ENCODE measurements at regions not wholly inside any gene's neighbourhood (a gene's known extent, or its start where the extent isn't known, plus 50 kb on each side); places are given as distances from the start of the nearest gene placed in this dataset.

GRCh38 chr5:6961837-6962635 is 248.8 kb downstream of the TENT4A start:
- DNase-seq (ENCODE audit: low spot score), result no peak
- Histone ChIP-seq H3K4me3 (no peak overlapping the region), H3K9me2 (replicated peaks; ENCODE audit: insufficient read depth) (no peaks in the 10 kb centered on the region), H3K27me3 (no peaks in the 10 kb centered on the region), H2AFZ (no peak overlapping the region), H3K4me1 (ENCODE audit: insufficient read depth) (no peaks in the 10 kb centered on the region), H3K9me3 (ENCODE audit: low read depth) (no peaks in the 10 kb centered on the region), H4K20me1 (ENCODE audit: insufficient read depth, poor library complexity, severe bottlenecking) (no peaks in the 10 kb centered on the region), H3K79me2 (no peaks in the 10 kb centered on the region), H3K4me2 (no peak overlapping the region), H3K36me3 (replicated peaks; ENCODE audit: insufficient read depth, low read depth) (no peaks in the 10 kb centered on the region), H3K27ac (no peak overlapping the region)
- TF ChIP-seq EZH2 (IDR thresholded peaks at IDR 0.05; ENCODE audit: borderline replicate concordance) (no peak), CTCF (IDR thresholded peaks at IDR 0.05; ENCODE audit: poor library complexity) (no peak), EZH2phosphoT487 (IDR thresholded peaks at IDR 0.05; ENCODE audit: low read depth, severe bottlenecking, unreplicated experiment) (no peak)
- WGBS (ENCODE audit: low lambda C conversion rate, missing lambda C conversion rate), result 76% methylated on average over 12 of the region's 12 CpGs

- no peaks in the 10 kb centered on the region for H3K27me3 ChIP-seq
- no peaks in the 10 kb centered on the region for H3K9me3 ChIP-seq (ENCODE audit: low read depth)
- H4K20me1 ChIP-seq (ENCODE audit: insufficient read depth, poor library complexity, severe bottlenecking), result no peaks in the 10 kb centered on the region
- no peaks in the 10 kb centered on the region for H3K4me1 ChIP-seq (ENCODE audit: insufficient read depth)
- H3K4me3 ChIP-seq, result no peak overlapping the region
- H3K9me2 ChIP-seq (replicated peaks; ENCODE audit: insufficient read depth), result no peaks in the 10 kb centered on the region
- TF ChIP-seq EZH2 (IDR thresholded peaks at IDR 0.05; ENCODE audit: borderline replicate concordance) (no peak), CTCF (IDR thresholded peaks at IDR 0.05; ENCODE audit: poor library complexity) (no peak), EZH2phosphoT487 (IDR thresholded peaks at IDR 0.05; ENCODE audit: low read depth, severe bottlenecking, unreplicated experiment) (no peak)
- H2AFZ ChIP-seq, result no peak overlapping the region
- no peaks in the 10 kb centered on the region for H3K36me3 ChIP-seq (replicated peaks; ENCODE audit: insufficient read depth, low read depth)
- 52% methylated on average over 2 of the region's 2 CpGs for WGBS (ENCODE audit: low lambda C conversion rate, missing lambda C conversion rate)
- DNase-seq (ENCODE audit: low spot score), result no peak
- no peaks in the 10 kb centered on the region for H3K79me2 ChIP-seq
- H3K4me2 ChIP-seq, result no peak overlapping the region
- no peak overlapping the region for H3K27ac ChIP-seq
Observed at GRCh38 chr5:6976971-6977370, 263.7 kb downstream of the TENT4A start.

GRCh38 chr5:6979061-6979460 is 265.8 kb downstream of the TENT4A start:
- H3K79me2 ChIP-seq, result no peaks in the 10 kb centered on the region
- DNase-seq (ENCODE audit: low spot score), result no peak
- no peaks in the 10 kb centered on the region for H3K36me3 ChIP-seq (replicated peaks; ENCODE audit: insufficient read depth, low read depth)
- H2AFZ ChIP-seq, result no peak overlapping the region
- H4K20me1 ChIP-seq (ENCODE audit: insufficient read depth, poor library complexity, severe bottlenecking), result no peaks in the 10 kb centered on the region
- TF ChIP-seq CTCF (IDR thresholded peaks at IDR 0.05; ENCODE audit: poor library complexity) (no peak), EZH2phosphoT487 (IDR thresholded peaks at IDR 0.05; ENCODE audit: low read depth, severe bottlenecking, unreplicated experiment) (no peak), EZH2 (IDR thresholded peaks at IDR 0.05; ENCODE audit: borderline replicate concordance) (no peak)
- no peaks in the 10 kb centered on the region for H3K4me1 ChIP-seq (ENCODE audit: insufficient read depth)
- H3K4me2 ChIP-seq, result no peak overlapping the region
- no peak overlapping the region for H3K4me3 ChIP-seq
- H3K27me3 ChIP-seq, result no peaks in the 10 kb centered on the region
- H3K9me3 ChIP-seq (ENCODE audit: low read depth), result no peaks in the 10 kb centered on the region
- no peak overlapping the region for H3K27ac ChIP-seq
- H3K9me2 ChIP-seq (replicated peaks; ENCODE audit: insufficient read depth), result no peaks in the 10 kb centered on the region
